ENCODE measurements at regions not wholly inside any gene's neighbourhood (a gene's known extent, or its start where the extent isn't known, plus 50 kb on each side); places are given as distances from the start of the nearest gene placed in this dataset.
"Not testable (repeated sequence)": the region's sequence is repeated elsewhere in the genome, so short reads cannot be mapped to it uniquely, and the experiment has no call there.

GRCh38 chr7:34207810-34208209 lies 302.5 kb downstream of the BMPER start:
- DNase-seq = no peak
- intact Hi-C loops (cut with DNase I) = no loop called here

DNA sequence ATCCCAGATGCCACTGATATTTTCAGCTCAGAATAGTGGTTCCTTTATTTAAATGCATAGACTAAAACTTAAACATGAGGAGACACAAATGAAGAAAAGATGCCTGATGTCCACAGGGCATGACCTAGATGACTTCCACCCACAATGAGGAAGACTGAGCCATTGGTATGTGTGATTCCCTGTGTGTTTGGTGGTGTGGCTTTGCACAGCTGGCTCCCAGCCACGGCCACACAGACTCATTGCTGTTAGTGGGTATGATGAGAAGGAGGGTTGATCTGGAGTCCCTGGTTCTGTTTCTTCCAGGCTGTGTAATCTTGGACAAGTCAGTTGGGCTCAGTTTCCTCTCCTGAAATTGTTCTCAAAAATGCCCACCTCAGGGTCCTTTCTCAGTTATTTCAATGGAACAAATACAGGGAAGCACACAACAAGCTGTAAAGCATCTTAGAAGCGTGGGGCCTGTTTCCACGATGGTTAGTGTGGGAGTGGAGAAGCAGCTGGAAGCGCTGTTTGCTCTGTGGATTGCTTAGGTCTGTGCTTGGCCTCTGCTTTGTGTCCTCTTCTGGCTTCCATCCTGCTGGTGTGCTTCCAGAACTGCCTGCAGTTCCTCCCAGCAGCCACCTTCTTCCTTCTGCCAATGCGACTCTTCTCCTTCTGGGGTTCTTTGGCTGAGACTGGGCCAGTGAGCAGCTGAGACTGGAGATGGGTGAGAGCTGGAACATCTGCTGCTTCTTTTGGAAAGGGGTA lies 303.7 kb downstream of the BMPER start:
- DNase-seq = no peak
- intact Hi-C loops (cut with DNase I) = no loop called here

GRCh38 chr7:34211018-34211417 lies 305.7 kb downstream of the BMPER start:
- intact Hi-C loops (cut with DNase I) = no loop called here
- no peak for DNase-seq

- no peak for DNase-seq
- intact Hi-C loops (cut with DNase I) = no loop called here
These were observed 312.6 kb downstream of the BMPER start for GRCh38 chr7:34217972-34218371.

DNA sequence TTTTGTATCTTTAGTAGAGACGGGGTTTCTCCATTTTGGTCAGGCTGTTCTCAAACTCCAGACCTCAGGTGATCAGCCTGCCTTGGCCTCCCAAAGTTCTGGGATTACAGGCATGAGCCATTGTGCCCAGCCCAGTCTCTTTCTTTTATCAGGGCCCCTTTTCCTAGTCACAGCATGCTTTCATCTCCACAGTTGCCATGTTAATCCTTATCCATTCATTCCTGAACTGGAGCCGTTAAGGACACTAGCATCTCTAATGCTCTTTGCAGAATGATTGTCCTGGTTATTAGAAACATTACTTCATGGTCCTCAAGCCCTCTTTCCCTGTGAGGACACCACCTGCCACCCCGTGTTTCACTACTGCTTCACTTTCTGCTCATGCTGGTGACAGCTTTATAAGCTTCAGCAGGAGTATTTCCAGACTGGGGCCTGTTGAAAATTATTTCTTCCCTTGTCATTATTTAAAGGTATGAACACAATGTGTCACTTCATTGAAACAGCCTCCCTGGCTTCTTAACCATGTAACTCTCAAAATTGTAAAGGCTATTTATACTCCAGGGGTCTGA lies 313.9 kb downstream of the BMPER start:
- intact Hi-C loops (cut with DNase I) = no loop called here
- DNase-seq = no peak

DNA sequence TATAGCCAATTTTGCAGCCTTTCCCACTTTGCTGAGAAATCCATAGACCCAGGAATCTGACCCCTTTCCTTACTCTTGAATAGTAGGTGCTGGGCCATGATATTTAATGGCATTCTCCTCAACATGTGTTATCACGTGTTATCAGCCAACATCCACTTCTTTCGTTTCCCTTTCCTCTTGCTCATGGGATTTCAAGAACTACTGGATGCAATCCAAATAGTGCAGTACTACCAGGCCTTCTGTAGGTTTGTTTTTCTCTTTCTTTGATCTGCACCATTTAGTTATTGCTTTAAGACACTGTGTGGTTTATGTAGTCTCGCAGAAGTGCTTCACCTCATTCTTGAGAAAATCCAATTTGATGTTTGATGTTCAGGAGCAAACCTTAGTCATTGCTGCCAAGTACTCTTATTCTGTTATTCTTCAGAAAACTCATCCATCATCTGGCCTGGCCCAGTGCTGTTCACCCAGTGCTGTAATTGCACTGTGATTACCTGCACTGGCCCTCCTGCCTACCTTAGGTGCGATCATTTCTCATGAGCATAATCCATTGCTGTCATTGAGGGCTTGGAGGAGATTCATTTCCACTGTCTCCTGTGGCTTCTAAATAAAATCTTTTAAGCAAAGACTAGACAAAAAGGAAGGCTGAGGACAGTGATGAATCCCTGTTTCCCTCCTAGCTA lies 315.3 kb downstream of the BMPER start:
- intact Hi-C loops (cut with DNase I) = no loop called here
- DNase-seq = no peak

GRCh38 chr7:34222316-34222715 lies 317.0 kb downstream of the BMPER start:
- DNase-seq = no peak
- intact Hi-C loops (cut with DNase I) = no loop called here

DNA sequence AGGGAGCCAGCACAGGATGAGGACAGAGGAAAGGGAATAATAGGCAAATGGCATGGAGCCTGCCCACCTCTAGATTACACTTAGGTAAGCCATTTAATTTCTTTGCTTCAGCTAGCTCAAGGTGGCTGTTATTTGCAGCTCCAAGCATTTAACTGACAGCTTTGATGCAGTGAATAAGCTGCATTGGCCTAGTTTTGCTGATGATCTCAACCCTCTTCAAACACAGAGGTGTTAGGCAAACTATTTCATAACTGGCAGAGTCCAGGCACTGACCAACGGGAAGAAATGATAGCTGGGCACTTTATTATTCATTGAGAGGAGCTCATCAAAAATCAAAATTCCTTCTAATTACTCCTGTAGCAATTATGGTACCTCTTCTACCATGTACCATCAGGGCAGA lies 317.4 kb downstream of the BMPER start:
- peak in 4 of 42 donors; percentile 7 to 21 (median 13) for DNase-seq
- intact Hi-C loops (cut with DNase I) = no loop called here

DNA sequence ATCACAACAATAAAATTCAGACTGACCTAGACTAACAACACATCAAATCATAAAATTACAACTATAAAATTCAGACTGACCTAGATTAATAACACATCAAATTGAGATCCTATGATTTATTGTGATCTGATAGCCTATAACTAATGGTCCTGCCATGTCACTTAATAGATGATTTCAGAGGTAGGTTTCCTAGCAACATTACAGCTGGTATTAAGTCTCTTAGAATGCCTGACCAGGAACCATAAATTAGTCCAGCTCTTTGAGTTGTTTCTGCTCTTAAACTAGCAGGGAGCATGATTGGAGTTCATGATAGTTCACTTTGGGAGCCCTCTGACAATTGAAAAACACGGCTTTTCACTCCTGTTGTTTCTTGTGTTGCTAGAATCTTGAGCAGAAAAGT lies 318.9 kb downstream of the BMPER start:
- no peak for DNase-seq
- intact Hi-C loops (cut with DNase I) = no loop called here

DNA sequence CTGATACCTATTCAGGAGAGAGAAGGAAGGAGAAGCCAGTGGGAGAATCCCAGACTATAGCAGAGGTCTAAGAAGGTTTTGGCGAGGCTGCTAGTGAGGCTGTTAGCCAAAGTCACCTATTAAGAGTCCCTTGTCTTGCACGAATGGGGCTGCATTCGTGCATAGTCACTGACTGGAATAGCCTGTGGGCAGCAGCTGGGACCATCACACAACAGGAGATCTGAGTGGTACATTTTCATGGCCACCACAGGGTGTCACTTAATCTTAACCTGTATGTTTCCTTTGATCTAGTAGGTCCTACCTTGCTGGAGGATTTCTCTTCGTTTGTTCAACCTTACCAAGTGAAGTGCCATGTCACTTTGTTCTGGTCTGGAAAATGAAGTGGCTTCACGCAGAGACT lies 319.9 kb downstream of the BMPER start:
- no peak for DNase-seq
- intact Hi-C loops (cut with DNase I) = no loop called here

DNA sequence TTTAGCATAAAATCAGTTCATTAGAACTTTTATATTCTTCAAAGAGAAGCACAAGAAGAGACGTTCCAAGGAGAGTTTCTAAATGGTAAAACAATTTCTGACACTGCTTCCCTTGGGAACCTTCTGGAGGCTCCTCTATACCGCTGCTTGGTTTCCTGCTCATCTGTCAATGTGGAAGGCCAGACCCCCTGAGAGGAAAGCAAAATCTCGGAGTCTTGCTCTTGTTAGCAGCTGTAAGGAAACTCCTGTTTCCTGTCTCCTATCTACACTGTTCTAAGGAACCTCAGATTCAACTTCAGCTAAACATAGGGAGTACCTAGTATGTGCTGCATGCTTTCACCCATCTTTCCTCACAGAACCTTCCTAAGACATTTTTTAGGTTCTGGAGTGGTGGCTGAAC lies 322.2 kb downstream of the BMPER start:
- intact Hi-C loops (cut with DNase I) = no loop called here
- no peak for DNase-seq

DNA sequence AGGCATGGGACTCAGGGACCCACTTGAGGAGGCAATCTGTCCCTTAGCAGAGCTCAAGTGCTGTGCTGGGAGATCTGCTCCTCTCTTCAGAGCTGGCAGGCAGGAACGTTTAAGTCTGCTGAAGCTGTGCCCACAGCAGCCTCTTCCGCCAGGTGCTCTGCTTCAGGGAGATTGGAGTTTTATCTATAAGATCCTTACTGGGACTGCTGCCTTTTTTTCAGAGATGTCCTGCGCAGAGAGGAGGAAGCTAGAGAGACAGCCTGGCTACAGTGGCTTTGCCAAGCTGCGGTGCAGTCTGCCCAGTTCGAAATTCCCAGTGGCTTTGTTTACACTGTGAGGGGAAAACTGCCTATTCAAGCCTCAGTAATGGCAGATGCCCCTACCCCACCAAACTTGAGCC lies 329.8 kb downstream of the BMPER start:
- DNase-seq; intact Hi-C loops (cut with DNase I): not testable (repeated sequence)

DNA sequence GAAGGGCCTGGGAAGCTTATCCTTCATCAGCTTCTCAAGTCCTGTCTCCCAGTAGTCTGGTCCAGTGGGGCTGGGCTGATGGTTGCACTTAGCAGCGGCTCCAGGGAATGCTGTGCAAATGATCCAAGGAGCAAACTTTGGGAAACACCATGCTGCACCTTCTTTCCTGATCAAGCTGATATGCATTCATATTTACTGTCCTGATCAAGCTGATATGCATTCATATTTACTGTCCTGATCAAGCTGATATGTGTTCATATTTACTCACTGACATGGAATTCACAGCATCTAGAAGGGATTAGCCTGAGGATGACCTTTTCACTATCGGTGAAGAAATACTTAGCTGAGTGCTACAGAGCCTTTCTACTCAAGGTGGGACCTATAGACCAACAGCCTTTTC lies 330.7 kb downstream of the BMPER start:
- DNase-seq = no peak
- intact Hi-C loops (cut with DNase I) = no loop called here

- intact Hi-C loops (cut with DNase I) = no loop called here
These were observed 331.6 kb downstream of the BMPER start for GRCh38 chr7:34236839-34237492.

GRCh38 chr7:34237493-34237849 lies 332.1 kb downstream of the BMPER start:
- intact Hi-C loops (cut with DNase I) = no loop called here
- DNase-seq = no peak

More at GRCh38 chr7:34236839-34237492, 331.6 kb downstream of the BMPER start:
- DNase-seq = peak in 15 of 42 donors; percentile 3 to 60 (median 27)

DNA sequence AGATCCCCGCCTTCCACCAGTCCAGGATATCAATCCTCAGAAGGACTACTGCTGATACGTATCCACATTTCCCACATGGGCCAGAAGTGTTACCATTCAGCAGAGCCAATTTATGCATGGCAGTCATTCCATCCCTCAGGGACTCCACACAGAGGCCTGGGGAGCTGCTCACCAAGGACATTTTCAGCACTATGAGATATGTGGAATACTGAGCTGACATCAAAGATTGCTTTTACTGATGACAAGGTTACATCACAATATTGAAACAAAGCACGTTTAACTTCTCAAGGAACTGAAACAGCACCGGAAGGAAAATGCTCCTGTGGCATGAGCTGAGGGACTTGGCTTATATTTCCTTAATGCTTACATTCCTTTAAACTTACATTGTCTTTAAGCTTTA lies 335.1 kb downstream of the BMPER start:
- intact Hi-C loops (cut with DNase I) = no loop called here
- DNase-seq = no peak

DNA sequence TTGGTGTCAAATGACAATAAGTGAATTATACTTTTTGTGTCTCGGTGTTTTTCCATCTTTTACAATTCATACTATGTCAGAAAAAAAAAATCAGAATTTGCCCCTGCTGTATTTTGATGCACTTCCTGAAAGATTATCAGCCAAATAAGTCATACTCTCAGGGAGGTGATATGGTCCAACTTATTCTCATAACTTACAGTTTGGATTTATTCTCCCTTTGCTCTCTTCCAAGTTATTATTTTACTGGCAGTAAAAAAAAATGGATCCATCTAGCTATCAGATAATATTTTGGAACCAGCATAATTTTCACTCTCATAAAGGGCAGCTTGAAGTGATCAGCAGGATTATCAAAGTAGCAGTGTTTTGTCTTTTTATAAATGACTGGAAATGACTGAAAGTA lies 337.1 kb downstream of the BMPER start:
- DNase-seq = no peak
- intact Hi-C loops (cut with DNase I) = no loop called here

- DNase-seq = no peak
- intact Hi-C loops (cut with DNase I) = no loop called here
These were observed 339.9 kb downstream of the BMPER start for GRCh38 chr7:34245246-34245645.

DNA sequence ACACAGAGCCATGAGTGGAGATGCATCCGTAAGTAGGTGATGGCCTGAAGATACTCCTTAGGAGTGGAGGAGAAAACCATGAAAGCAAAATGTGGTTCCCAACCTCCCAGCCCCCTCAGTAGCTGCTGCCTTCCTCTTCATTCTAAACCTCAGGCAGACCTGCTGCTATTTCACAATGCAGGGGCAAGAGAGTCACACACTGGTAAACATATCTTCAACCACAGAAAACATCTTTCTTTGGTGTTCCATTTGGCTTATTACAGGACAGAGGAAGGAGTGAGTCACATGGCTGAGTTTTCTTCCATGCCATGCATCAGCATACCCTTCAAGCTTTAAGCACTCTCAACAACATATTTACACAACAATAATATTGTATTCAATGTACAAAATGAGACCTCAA lies 342.1 kb downstream of the BMPER start:
- no peak for DNase-seq
- intact Hi-C loops (cut with DNase I) = no loop called here

DNA sequence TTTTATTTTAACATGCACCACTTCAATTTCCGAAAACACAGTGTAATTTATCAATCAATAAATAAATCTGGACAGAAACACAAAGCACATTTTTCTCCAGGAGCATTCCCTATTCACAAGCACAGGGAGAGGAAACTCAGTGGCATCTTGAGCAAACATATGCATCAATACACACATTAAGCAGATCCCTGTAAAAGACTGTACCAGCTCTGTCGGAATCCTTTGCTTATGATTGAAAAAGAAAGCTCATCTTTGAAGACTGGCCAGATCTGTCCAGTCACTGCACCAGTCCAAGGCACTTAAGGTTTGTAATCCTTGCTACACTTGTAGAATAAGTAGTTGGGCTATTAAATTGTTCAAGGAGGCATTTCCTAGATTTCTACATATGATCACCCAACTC lies 343.9 kb downstream of the BMPER start:
- intact Hi-C loops (cut with DNase I) = no loop called here

More for the DNA sequence above, 343.9 kb downstream of the BMPER start:
- DNase-seq = no peak

Data from head of caudate nucleus (tissue), 42 donors.